Stomach (tissue), 4 donors: ENCODE measurements at regions not wholly inside any gene's neighbourhood (a gene's known extent, or its start where the extent isn't known, plus 50 kb on each side); places are given as distances from the start of the nearest gene placed in this dataset.

ENCODE experiments used
- CTCF ChIP-seq, 7 experiments: fragments of 450-650 bp in 4 of 7; fragments of 200-600 bp in 3 of 7; sonication (generic) in 3 of 7; IDR thresholded peaks; one replicate each; pipeline ENCODE4 v1.5.1; 2016 to 2019; ENCODE audit warnings: antibody characterized with exemption in 7 of 7, control low read depth in 2 of 7, mild to moderate bottlenecking in 1 of 7
- EP300 ChIP-seq: sonication (generic); formaldehyde crosslinking; IDR thresholded peaks from one replicate; pipeline ENCODE4 v1.6.1; 2017; ENCODE audit warnings: antibody characterized with exemption
- POLR2A ChIP-seq, 4 donors: fragments of 450-650 bp; IDR thresholded peaks; one replicate each; pipeline ENCODE4 v1.6.1; 2016; ENCODE audit warnings: antibody characterized with exemption in 4 of 4, control low read depth in 2 of 4, mild to moderate bottlenecking in 1 of 4, moderate library complexity in 1 of 4
- POLR2AphosphoS5 ChIP-seq, 3 donors: sonication (generic); formaldehyde crosslinking; IDR thresholded peaks; one replicate each; pipeline ENCODE4 v1.6.1; 2016; ENCODE audit warnings: antibody characterized with exemption in 3 of 3

GRCh38 chr10:4278186-4278585 is 493.2 kb upstream of the KLF6 start:
- TF ChIP-seq CTCF (IDR thresholded peaks at IDR 0.05) (no peak), POLR2A (IDR thresholded peaks at IDR 0.05) (no peak), EP300 (no peak), POLR2AphosphoS5 (IDR thresholded peaks at IDR 0.05) (no peak)
